Inflammatory macrophage treated with lipopolysaccharide for 4 hours (primary cell): ENCODE measurements at regions not wholly inside any gene's neighbourhood (a gene's known extent, or its start where the extent isn't known, plus 50 kb on each side); places are given as distances from the start of the nearest gene placed in this dataset.

ENCODE experiments used
- DNase-seq: peaks from one replicate; pipeline ENCODE4 v3.0.0-alpha.2; 2020

DNA sequence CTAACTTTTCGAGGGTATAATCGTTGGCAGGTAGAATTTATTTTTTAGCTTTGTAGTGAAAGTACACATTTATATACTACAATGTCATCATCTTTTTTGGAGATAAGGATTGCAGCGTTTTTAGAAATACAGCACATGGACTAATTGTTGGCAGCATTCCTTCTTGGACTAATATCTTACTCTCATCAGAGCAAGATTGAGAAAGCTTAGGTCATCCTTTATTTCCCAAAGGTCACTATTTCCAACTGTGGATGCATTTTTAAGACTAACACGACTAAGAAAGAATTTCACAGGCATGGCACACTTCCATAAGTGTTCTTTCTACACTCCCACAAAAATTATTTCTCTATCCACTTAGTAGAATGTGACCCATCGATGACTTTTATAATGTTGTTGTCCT lies 732.3 kb downstream of the NCAM2 start:
- DNase-seq = no peak

DNA sequence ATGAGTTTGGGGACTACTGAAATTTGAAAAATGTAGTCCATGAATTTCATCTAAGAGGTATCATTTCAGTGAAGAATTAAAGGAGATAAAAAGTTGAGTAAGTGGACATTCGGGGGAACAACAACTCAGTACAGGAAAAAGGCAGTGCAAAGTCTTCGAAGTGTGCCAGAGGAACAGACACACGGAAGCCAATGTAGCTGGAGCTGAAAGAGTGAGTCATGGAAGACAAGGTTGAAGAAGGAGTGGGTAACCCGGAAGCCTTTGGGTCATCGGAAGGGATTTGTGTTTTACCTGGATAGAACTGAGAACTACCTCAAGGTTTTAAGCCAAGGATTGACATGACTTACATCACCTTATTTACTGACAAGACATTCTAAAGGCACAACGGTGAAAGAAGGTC lies 733.4 kb downstream of the NCAM2 start:
- no peak for DNase-seq

DNA sequence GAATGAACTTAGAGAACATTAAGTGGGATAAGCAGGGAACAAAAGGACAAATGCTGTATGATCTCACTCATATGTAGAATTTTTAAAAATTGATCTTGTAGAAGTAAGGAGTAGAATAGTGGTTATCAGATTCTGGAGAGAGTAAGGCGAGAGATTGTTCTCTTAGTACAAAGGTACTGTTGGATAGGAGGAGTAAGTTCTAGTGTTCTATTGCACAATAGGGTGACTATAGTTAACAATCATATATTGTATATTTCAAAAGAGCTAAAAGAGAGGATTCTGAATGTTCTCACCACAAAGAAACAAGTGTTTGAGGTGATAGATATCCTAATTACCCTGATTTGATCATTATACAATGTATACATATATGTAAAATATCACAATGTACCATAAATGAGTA lies 735.9 kb downstream of the NCAM2 start:
- DNase-seq = no peak

DNA sequence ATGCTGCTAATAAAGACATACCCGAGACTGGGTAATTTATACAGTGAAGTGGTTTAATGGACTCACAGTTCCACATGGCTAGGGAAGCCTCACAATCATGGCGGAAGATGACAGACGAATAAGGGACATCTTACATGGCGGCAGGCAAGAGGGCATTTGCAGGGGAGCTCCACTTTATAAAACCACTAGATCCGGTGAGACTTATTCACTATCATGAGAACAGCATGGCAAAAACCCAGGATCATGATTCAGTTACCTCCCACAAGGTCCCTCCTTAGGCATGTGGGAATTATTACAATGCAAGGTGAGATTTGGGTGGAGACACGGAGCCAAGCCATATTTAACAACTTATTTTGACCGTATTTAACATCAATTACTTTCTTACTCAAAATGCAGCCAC lies 739.0 kb downstream of the NCAM2 start:
- DNase-seq = no peak

DNA sequence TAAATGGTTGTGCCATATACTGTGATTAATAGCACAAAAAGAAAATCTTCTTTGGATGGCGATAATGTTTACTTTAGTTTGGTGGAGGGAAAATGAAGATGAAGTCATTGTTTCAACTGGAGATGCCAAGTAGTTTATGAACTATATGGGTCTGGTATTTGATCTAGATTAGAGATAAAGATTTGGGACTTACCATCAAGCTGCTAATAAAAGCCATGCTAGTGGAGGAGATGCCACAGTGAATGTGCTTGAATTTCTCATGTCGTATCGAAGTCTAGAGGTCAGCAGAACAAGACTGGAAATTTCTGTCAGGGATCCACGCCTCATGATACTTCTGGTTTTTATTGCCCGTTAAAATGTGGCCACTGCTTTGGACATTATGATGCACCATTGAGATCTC lies 742.0 kb downstream of the NCAM2 start:
- no peak for DNase-seq

DNA sequence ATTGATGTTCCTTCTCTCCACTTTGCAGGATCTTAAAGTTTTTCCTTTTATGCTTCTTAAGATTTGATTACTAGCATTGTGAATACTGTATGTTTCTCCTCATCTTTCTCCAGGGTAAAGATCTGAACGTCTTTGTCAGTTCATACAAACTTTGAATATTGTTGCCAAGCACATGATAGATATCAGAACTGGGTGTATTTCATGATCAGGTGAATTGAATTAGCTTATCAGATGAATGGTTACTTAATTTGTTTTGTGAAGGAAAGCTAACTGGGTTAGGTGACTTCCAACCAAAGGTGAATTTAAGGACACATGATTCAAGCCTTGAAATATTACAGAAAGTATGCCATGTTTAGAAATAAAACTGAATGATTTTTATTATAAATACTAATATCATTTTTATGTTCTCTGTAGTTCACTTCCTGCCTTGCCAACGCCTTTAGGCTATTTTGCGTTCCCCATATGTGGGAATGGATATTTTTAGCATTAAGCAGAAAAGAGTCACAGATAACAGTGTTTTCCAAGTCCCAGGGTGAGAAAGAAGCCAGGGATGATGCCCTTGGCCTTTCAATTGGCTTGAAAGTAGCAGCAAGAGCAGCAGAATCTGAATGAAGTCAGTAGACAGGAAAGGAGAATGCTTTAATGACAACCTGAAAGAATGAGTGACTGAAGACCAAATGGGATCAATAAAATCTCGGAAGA lies 752.1 kb downstream of the NCAM2 start:
- no peak for DNase-seq

DNA sequence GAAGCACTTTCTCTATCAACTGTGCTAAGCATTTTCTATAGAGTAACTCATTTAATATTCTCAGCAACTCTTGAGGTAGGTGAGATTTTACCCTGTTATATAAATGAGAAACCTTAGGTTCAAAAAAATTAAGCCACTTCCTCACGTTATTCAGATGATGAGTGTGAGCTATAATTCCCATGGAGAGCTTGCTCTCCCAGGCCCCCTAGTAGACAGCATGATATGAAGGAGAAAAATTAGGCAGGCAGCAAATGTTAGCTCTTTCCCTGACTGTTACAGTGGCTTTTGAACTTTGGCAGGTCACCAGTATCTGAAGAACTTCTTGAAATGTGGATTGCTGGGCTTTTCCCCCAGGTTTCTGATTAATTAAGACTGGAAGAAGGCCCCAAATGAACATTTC lies 753.1 kb downstream of the NCAM2 start:
- no peak for DNase-seq

DNA sequence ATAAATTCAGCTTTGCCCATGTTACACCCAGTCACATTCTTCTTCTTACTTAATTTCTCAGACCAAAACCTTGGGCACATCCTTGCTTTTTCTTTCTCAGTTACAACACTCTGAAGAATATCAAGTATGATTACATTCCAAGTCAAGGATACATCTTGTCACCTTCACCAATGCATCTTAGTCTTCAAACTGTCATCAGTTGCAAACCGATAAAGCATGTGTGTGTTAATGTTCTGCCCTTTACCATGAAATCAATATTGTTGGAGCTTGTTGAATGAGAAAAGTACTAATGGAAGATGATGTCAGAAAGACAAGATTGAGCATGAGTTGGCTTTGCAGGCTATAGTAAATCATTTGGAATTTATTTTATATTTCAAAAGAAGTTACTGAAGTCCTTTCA lies 764.6 kb downstream of the NCAM2 start:
- DNase-seq = no peak

DNA sequence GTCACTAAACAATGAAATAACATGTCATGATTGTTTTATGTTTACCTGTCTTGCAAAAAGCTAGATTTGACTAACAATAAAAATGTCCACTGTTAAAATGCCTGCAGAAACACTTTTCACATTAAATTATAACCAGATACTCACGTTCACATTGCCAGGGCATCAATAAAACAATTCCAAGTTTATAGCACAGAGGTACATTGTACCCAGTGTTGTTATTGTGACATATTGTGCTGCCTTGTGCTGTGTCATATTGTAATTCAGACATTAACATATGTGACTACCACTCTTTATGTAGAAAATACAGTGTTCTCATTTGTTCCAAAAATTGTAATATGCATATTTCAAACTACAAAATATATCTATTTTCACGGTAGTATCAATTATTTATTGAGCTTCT lies 766.1 kb downstream of the NCAM2 start:
- no peak for DNase-seq

DNA sequence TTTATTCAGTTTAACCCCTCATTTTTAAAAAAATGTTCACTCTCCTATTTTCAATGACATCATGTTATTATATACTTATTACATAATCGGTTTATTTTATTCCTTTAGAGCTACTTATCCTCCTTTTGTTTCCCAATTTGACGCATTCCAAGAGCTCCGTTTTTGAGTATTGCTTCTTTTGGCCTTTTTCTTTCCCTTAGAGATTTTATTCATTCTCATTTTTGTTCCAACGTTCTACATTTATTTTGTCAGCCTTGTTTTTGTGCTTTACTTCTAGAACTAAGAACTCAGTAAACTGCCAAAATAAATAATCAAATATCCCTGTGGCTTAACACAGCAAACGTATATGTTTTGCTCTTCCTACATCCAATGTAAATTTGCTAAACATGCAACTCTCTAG lies 769.1 kb downstream of the NCAM2 start:
- no peak for DNase-seq

DNA sequence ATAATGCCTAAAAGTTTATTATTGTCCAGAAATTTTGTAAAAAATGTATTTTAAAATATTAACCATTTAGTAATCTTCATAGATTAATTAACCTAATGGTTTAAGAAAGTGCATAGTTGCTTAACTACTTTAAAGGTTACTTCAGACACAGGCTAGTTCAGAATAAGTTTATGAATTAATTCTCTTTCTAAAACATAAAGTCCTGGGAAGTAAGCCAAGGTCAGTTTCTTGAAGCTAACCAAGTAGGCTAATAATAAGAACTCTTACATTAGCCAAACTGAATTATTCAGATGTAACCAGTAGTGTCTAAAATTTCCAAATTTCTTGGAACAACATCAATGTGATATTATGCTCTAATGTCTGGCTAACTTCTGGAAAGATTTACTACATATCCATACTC lies 790.4 kb downstream of the NCAM2 start:
- DNase-seq = no peak

DNA sequence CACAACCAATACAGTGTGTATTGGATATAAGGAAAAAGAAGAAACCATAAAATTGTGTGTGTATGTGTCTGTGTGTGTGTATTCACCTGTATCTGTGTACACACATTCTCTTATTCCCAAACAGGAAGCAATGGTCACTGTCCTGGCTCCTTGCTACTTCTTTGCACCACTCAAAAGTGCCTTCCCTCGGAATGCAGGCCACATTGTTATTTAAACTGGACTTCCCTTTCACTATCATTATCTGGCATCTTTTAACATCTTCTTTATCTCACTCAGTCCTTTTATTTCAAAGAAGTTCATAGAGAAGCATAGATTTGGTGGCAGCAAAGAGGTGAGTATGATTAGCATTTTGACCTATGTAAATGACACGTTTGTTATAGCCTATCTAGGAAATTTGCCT lies 803.7 kb downstream of the NCAM2 start:
- DNase-seq = no peak

DNA sequence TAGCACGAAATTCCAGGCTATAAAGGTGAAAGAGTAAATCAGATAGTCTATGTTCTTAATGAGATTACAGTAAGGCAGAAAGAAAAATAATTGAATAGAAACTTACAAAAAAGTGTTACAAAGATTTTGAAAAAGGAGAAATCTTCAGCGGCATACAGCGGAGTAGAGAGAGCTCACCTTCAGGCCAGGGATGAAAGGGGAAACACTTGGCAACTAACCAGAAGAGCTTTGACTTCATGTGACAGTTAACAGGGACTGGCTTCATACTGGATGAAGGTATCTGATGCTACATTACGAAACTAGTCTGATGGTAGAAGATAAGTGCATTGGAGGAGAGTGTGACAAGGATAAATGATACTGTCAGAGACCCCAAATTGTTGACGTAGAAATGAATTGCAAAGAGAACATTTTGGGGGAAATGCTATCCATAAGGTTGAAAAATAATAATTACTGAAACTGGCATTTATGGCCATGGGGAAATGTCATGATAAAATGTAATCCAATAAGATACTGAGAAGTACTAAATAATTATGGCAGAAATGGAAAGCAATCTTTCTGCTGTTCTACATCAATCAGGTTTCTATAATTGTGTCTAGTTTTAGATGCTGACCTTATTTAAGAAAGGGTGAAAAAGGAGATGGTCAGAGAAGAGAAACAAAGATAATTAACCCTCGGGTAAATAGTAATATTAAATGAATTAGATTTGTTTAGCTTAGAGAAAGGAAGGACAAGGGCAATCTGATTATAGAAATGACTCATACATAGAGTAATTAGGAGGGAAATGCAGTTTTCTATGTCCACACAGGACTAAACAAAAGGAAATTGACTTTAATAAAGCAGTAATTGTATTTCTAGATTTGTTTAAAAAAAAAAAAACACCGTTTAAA lies 808.7 kb downstream of the NCAM2 start:
- no peak for DNase-seq

DNA sequence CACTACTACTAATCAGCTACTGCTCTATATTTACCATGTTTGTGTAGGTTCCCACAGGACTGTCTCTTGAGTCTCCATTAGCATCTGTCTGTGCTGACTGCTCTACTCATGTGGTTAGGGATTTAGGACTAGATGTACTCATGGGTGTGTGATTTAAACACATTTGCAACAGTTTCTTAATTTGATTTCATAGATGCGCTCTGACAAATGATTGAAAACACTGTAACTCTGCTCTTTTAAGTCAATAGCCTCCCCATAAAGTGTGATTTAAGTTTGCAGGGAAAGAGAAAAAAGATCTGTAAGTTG lies 809.3 kb downstream of the NCAM2 start:
- DNase-seq = no peak

DNA sequence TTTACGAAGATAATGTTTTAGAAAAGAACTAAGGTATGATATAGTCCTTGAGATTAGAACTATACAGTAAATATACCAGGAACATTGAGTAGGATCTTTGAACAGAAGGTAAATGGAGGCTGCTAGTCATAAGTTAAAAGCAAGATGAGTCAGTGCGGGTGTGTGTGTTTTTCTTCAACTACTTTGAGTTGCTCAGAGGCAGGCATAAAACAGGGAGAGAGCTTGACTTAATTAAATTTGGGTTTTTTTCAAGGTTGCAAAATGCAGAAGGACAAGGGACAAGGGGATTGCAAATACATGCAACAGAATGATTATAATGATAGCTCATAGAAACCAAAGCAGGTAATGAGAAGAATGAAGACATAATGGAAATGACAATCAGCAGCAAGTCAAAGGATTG lies 815.1 kb downstream of the NCAM2 start:
- no peak for DNase-seq

DNA sequence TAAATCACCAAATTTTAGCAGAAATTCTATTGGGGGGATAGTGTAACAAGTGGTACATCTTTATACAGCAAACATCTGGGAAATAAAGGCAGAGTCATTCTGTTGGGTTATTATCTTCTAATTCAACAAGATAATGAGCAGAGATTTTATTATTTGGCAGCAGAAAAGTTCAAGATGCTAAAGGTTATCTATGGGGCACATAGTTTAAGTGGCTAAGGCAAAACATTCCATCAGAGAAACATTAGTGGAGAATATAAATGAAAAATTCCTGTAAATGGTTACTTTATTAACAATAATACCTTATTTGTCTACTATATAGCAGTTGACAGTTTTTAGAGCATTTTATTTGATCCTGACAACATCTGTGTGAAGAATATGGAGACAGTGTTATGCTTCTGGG lies 815.7 kb downstream of the NCAM2 start:
- no peak for DNase-seq

DNA sequence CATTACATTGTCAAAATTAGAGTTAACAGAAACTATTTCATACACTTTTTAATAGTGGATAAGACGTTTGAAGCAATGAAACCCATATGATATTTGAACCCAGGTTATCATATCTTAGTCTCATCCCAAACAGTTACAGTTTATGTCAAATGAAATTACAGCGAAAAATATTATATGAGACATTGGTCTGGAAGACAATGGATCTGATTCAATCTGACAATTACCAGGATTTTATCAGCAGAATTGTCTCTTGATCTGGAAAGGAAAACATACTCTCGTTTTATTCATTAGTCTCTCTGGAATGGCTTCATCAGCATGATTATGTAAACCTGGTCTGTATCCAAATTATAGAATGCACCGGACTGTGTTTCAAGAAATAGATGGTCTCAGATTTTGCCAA lies 818.6 kb downstream of the NCAM2 start:
- DNase-seq = no peak

DNA sequence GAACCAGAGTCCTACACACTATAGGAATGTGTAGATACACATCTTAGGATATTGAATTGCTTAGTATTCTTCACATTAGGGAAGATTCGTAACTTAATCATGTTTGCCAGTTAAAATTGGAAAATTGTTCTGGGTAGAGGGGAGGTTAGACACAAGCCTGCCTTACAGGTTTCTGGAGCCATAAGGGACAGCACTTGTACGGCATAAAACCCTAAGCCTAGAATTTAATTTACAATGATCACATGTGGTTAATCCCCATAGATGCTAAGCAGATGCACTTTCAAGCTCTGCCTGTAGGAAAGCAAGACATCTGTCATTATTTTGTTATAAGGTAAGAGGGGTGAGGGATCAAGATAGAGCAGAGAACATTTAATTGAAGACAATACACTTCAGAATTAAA lies 820.7 kb downstream of the NCAM2 start:
- DNase-seq = no peak

DNA sequence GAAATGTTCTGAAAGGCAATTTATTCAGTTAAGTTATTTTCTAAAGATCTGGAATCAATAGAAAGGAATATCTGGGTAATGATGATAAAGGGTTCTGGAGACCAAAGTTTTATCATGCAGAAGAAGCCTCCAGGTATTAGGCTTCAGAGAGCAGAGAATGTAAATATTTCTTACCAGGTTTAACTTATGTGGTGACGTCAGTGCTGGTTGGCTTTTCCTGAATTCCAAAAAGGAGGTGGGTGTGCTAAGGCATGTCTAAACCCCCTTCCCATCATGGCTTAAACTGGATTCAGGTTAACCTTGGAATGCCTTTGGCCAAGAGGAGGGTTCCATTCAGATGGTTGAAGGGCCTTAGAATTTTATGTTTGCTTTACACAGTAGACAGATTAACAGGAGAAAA lies 829.9 kb downstream of the NCAM2 start:
- no peak for DNase-seq

DNA sequence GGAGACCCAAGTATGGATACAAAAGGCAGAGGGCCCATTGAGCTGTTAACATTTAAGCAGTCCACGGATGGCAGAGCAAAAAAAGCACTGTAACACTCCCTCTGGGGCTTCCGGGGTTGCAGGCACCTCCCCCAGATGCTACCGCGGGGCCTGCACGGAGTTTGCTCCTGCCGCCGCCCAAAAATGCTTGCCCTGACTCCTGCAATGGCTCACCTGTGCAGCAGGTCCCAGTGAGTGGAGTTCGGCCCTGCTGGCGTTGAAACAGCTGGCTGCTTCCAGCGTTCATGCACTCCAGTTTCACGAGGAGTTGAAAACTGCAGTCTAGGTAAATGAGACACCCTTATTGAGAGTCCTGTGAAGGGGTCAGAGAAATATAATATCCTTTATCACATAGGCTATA lies 832.8 kb downstream of the NCAM2 start:
- no peak for DNase-seq

DNA sequence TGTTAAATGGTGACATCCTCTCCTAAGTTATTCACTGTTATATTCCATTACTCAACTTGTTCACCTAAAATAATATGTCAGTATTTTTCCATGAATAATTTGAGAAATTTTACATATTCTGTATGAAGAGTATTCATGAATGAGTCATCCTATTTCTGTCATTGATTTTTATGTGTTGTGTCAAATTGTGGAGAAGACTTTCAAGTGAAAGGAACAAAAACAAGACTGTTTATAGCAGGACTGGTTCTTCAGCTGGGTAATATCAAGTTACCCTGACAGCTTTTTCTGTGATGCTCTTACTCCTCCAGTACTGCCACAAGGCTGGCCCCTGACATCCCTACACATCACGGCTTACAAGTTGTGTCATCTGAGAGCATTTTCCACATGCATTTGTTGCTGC lies 847.7 kb downstream of the NCAM2 start:
- no peak for DNase-seq

DNA sequence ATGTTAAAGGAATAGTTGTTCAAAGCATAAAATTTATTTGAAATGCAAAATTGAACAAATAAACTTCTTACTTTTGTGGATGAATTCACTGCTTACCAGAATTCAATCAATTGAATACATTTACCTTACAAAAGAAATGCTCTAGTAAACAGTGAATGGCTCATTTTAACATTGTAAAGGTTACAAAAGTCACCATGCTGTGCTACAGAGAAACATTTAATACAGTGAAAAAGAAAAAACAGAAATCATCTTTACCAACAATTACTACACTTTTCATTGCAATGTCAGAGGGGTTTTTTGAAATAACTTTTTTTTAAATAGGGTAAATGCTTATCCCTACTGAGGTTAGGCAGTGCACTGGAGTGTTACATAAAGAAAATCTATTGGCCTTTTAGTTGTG lies 853.0 kb downstream of the NCAM2 start:
- DNase-seq = no peak

DNA sequence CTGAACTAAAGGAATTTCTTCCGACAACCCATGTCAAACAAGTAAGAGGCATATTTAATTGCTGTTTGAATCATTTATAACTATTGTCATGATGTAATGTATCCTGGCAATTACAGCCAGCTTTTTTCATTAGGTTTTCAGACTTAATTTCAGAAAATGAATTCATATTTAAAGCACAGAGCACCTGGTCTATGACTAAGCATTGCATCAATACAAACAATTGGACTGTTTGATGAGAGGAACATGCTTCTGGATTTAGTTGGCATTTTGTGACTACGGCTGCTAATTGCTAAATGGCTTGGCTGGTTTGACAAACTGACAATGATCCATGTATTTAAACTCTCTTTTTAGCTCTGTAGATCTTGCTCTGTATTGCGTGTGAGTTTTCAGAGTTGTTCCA lies 853.4 kb downstream of the NCAM2 start:
- no peak for DNase-seq

DNA sequence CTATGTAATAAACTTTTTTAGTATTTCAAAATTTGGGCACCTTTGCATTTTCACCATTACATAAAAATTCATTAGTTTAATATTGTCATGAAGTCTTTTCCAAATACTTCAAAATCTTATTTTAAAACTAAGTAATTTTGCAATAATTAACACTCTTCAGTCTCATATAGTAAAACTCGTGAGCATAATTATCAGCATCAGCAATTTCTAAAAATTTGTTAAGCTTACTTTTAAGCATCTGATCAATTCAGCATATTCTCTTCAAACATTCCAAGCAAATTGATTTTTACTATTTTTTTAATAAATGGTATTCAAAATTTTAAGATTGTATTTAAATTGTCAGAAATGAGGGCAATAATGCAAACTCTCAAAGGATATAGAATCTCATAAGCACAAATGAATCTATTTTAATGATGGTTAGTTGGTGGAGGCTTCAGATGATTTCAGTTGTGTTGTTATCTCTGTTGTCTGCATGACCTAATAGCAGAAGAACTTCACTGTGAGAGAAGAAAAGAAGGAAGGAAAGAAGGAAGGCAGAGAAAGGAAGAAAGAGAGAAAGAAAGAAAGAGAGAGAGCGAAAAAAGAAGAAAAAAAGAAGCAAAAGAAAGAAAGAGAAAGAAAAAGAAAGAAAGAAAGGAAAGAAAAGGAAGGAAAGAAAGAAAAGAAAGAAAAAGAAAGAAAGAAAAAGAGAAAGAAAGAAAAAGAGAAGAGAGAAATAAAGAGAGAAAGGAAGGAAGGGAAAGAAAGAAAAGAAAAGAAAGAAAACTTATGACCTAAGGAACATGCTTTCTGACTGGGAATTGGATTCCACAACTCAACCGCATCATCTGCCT lies 860.5 kb downstream of the NCAM2 start:
- DNase-seq = no peak
